HG02642 (cell line): ENCODE measurements at regions not wholly inside any gene's neighbourhood (a gene's known extent, or its start where the extent isn't known, plus 50 kb on each side); places are given as distances from the start of the nearest gene placed in this dataset.
"Not testable (repeated sequence)": the region's sequence is repeated elsewhere in the genome, so short reads cannot be mapped to it uniquely, and the experiment has no call there.

Source experiments
- ATAC-seq: cut with Tn5 transposase; IDR thresholded peaks from one replicate; pipeline ENCODE4 v1.9.1; 2021; ENCODE audit warnings: mild to moderate bottlenecking; ENCODE audit not compliant: unreplicated experiment, poor library complexity

DNA sequence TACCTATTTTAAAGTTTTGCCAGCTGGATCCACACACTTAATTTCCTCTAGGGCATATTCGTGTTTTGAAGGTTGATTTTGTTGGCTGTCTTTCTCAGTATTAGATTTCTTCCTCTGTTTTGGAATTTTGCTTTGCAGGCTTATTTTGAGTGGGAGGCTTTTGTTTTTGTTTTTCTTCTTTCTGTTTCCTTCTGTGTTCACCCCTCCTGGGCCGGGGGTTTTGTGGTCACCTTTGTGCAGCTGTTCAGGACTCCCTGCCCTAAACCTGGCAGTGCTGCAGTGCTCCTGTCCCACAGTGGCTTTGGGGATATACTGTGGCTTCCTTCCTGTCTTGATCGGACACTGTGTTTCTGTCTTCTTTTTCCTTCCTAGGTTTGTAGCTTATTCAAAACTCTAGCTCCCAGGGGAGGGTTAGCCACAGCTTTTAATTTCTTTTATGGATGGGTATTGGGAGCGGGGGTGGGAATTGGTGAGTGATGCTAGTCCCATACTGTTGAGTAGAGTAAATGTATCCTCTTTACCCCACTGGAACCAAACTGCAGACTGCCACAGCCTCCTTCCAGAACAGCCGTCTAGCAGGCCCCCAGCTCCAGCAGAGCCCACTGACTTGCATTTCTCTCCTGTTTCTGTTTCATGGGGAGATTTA lies 228.7 kb upstream of the FZD8 start:
- ATAC-seq, result no peak

DNA sequence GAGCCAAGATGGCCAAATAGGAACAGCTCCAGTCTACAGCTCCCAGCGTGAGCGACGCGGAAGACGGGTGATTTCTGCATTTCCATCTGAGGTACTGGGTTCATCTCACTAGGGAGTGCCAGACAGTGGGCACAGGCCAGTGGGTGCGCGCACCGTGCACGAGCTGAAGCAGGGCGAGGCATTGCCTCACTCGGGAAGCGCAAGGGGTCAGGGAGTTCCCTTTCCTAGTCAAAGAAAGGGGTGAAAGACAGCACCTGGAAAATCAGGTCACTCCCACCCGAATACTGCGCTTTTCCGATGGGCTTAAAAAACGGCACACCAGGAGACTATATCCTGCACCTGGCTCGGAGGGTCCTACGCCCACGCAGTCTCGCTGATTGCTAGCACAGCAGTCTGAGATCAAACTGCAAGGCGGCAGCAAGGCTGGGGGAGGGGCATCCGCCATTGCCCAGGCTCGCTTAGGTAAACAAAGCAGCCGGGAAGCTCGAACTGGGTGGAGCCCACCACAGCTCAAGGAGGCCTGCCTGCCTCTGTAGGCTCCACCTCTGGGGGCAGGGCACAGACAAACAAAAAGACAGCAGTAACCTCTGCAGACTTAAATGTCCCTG lies 216.7 kb upstream of the FZD8 start:
- ATAC-seq, result not testable (repeated sequence)

DNA sequence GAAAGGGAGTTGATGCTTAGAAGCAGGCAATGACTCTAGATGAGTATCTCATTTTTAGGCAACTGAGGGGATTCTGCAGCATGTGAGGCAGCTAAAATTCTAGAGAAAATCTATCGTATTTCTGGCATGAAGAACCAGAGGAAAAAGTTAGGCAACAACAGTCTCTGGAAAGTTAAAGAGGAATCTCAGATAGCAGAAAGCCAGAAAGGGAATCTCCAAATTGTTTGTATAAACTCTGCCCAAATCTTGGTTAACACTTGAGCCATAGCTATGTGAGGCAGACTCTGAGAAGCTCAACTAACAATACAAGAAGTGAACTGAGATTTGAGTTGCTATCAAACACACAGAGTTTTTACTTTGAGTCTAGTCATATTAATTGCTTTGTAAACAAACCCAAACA lies 215.8 kb upstream of the FZD8 start:
- ATAC-seq, result no peak

DNA sequence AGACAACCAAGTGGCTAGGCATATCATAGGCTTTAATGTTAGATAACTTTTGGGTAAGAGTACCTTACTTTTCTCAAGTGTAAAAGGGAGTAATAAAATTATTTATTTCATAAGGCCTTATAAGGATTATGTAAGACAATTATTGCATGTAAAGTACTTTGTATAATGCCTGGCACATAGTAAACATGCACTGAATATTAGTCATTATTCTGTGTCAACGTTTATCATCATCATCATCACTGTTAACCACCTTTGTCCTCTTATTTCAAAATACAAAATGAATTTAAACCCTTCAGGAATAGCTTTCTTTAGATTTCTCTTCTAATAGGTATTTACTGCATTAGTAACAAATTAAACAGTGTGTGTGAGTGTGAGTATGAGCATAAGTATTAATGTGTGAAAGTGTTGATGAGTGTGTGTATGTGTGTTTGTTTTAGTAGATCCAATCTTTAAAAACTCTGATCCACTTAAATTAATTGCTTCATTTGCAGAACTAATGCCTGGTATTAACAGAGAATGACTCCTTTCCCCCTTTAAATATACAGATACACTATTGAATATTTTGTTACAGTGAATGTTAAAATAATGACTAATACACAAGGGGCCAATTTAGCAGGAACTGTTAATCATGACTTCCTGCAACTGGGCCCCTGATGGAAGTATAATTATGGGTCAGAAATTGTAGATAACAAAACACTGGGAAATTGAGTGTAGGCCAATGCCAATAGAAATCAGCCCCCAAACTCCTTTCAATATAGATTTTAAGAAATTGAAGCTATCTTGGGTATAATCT lies 213.3 kb upstream of the FZD8 start:
- ATAC-seq, result no peak

DNA sequence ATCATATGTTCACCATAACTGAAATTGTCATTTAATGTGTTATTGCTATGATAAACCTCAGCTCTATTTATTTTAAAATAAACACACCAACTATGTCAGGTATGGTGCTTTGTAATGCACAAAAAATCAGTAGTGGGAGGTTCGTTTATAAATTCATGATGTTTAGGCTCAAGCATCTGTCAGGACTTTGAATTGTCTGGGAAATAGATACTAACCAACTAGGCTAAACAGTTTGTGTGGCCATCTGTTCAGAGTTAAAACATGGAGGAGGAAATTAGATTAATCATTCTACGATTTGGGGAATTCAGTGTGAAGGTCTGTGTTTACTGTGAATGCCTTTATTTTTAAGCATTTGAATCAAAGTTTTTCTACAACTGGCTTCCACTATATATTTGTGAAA lies 212.6 kb upstream of the FZD8 start:
- no peak for ATAC-seq

DNA sequence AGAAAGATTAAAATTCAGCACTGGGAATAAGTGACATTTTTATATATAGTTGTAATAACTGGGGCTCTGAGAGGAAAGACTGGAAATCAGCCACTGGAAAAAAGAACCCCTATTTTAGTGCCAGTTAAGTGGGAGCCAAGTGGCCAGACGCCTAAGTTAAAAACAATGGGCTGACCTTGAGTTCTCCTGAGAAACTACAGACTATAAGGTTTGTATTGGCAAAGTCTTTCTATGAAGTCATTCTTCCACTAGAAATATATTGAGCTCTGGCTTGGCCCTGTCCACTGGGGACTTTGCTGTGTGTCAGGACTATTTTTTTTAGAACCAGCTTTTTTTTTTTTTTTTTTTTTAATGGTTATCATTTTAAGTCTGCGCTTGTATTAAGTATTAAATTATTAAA lies 210.6 kb upstream of the FZD8 start:
- ATAC-seq, result no peak

DNA sequence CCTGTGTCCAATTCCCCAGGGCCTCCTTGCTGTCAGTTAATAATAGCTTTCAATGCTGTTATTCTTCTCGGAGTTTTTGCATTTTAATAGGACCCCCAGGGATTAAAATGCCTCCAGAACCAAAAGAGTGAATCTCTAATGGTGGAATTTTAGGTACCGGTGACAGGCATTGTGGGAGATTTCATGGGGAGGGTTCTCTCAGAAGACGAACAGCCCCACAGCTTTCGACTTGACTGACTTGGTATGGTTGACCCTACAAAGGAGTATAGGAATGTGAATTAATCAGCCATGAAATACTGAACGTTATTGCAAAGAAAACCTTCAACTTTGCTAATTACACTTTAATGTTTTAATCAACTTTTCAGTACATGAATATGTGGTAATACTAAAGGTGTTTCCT lies 206.3 kb upstream of the FZD8 start:
- ATAC-seq, result no peak

DNA sequence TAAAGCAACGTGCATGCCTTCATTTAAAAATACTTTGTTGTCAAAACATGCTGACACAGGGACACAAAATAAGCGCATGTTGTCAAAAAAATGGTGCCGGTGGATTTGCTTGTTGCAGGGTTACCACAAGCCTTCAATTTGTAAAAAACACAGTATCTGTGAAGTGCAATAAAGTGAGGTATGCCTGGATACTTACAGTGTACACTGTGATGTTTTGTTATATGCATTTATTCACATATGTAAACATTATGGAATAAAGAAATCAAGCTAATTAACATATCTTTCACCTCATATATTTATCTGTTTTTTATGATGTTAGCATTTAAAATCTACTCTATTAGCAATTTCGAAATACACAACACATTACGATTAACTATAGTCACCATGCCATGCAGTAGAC lies 202.6 kb upstream of the FZD8 start:
- ATAC-seq, result no peak

DNA sequence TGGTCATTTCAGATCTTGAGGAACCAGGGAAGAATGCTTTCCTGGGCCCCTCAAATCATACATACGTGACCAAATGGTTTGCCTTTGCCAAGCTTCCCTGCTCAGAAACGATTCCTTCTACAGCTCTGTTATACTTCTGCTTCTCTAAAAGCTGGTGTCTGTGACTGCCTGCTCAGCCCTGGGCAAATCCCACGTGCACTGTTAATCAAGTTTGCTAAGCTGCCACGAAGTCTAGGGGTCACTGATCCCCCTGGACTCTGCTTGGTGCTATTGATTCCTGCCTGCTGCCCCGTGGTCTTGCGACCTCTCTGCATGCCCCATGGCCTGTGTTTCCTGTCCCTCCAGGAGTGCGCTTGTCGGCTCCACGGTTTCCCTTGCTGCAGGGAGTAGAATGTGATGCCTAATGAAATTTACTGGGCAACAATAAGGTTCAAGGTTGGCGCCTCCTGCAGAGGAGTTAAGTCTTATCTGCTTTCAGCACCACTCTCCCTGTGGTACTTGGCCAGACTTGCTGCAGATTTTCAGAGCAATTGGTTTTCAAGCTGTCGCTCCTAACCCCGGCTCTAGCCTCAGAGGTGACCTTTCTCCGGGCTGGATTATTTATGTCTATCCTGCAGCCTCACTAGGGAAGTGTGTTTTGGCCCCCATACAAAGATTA lies 201.6 kb upstream of the FZD8 start:
- no peak for ATAC-seq

DNA sequence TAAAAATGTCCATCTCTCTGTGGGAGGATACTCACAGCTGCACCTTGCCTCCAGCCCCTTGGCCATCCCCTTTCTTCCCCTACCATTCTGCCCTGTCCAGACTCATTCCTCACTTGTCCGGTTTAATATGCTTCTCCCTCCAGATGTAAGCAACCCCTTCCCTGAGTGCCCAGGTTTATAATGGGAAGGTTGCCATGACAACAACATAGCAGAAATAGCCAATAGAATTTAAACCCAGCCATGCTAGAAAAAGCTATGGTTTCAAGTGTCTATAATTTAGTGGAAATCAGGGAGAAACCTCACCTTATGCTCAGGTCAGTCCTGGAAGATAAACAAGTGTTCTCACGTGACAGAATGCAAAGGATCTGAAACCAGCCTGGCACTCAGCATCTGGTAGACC lies 196.0 kb upstream of the FZD8 start:
- ATAC-seq, result no peak

DNA sequence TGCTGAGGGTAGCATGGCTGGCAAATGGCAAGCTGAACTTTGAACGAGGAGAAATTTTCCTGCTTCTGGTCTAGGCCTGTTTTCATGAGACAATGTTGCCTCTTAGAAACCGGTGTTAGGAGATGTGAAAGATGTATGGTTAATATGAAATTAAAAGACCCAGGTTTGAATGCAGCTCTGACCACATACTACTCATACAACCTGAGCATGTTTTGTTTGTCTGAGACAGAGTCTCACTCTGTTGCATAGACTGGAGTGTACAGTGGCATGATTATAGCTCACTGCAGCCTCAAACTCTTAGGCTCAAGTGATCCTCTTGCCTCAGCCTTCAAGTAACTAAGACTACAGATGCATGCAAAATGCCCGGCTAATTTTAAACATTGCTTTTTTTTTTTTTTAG lies 193.4 kb upstream of the FZD8 start:
- no peak for ATAC-seq

DNA sequence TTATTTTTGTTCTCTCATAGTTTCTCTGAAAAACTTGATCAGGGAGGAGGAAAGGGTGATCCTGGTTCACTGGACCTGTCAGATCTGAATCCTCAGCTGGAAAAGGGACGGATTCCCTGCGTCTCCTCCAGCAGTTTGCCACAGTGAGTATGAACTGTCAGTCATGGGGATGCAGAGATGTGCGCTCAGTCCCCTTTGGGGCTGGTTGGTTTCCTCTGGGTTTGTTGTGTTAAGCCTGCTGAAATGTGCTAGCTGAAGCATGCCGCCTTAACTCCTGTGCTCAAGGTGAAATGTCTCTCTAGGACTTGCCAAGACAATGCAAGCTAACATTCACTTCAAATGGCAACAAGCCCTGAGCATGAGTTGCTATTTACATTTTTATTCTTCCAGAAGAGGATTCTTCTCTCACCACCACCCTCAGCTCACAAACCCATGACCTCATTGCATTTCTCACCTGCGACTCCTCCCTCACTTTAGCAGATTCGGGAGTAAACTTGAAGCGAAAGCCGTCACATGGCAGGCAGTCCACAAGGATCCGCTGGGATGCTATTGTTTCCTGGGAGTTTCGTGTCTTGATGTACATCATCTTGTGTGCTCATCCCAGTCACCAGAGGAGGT lies 192.9 kb upstream of the FZD8 start:
- no peak for ATAC-seq

DNA sequence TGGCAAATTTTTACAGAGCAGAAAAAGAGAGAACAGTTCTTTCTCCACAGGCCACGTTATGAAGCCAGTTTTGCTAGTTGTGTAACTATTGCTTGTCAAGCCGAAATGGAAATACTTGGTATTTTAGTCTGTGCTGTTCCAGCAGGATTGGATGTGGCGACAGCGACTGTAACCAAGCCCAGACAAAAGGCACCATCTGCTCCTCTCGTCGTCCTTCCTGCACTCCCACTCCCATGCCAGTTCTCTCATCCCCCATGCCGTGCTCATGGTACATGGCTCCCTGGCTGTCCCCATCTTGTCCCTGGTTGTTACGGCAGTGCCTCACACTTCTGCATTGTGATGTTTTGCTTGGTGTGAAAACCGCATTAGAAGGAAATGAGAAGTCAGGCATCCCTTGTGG lies 185.7 kb upstream of the FZD8 start:
- ATAC-seq, result no peak

DNA sequence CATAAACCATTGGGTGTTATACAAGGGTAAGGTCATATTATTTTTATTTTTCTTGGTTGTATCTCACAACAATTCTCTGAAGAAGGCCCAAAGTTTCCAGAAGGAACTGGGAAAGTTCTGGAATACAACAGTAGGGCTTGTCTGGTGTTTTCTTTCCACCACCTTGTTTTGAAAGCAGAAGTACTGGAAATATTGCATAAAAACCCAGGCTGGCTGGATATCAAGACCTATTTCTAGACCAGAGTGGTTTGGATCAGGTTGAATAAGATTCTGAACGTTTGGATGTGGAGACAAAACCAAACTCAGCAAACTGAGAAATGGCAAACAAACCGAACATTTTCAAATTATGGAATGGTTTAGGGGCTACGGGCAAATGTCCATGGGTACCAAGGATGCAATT lies 182.6 kb upstream of the FZD8 start:
- no peak for ATAC-seq

DNA sequence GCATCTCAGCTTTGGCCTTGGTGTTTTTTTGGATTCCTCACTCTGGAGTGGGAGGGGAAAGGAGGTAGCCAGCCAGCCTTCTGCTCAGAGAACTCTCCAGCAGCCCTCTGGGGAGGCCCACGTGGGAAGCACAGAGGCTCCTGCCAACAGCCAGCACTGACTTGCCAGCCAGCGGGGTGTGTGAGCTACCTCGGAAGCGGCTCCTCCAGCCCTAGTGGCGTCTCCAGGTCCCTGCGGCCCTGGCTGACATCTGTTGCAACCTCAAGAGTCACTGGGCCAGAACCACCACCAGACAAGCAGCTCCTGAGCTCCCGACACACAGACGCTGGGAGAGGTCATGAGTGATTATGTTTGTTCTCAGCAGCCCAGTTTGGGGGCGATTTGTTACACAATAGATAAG lies 180.2 kb upstream of the FZD8 start:
- ATAC-seq, result no peak

DNA sequence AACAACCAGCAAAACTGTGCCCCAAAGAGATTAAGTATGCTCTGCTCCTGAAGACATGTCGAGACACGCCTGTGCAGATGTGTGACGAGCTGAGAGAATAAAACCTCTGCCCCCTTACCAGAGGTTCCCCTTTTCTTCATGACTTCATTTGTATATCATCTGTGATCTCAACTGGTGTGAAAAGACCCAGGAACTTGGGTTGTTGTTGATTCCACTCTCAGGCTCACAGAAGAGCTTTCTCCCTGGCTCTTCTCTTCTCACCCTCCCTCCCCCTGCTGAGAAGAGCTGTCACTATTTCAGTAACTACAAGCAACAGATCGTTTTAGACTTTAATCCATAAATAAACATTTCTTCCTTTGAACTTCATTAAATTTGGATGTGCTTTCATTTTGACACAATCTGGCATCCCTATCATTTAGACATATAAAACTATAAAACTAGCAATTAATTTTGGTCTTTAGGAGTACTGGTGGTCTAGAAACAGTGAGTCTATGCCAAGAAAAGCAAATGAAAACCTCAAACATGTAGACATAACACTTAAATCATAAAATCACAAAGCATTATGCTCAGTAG lies 179.3 kb upstream of the FZD8 start:
- ATAC-seq, result peak; percentile 69

DNA sequence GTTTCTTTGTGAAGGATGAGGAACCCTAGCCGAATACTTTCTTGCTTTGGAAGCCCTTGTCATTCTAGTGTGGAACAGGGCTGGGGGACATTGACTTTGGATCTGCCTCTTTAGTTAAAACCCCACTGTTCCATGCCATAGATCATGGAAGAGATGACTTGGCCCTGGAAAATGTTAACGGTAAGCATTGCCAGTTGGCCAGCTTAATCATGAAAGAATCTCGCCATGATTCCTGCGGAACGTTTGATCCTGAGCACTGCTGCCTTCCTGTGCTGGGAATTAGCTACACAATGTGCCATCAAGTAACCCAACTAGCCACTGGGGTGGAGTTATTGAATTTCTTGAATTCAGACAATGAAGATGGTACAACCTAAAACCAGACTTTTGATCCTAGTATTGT lies 177.6 kb upstream of the FZD8 start:
- ATAC-seq, result no peak

DNA sequence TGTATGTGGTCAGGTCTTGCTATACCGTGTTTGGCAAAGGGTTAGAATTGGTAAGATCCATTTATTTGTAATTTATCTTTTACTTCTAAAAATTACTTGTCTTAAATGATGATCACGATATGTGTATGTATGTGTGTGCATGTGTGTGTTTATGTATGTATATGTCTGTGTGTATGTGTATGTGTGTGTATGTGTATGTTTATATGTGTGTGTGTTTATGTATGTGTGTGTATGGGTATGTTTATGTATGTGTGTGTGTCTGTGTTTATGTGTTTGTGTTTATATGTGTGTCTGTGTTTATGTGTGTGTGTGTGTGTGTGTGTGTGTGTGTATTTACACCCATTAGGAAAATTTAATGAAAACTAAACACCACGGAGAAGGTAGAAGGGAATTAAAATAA lies 176.9 kb upstream of the FZD8 start:
- ATAC-seq, result no peak

DNA sequence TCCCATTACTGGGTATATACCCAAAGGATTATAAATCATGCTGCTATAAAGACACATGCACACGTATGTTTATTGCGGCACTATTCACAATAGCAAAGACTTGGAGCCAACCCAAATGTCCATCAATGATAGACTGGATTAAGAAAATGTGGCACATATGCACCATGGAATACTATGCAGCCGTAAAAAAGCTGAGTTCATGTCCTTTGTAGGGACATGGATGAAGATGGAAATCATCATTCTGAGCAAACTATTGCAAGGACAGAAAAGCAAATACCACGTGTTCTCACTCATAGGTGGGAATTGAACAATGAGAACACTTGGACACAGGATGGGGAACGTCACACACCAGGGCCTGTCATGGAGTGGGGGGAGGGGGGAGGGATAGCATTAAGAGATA lies 175.0 kb upstream of the FZD8 start:
- ATAC-seq, result not testable (repeated sequence)

DNA sequence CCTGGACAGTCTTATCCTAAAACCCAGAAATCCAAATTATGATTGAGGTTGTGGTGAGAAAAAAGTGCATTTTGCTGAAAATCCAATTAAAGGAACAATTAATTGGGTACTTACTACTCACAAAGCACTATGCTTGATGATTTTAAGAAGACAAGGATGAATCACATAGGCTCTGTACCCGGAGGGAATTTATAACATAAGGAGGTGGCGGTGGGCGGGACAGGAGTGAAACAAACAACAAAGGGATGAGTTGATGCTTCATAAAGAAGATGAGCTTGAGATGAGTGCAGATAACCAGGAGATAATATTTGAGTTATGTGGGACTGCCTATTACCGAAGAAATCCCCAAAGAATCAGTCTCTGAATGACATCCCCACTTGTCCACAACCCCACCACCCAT lies 171.1 kb upstream of the FZD8 start:
- no peak for ATAC-seq

DNA sequence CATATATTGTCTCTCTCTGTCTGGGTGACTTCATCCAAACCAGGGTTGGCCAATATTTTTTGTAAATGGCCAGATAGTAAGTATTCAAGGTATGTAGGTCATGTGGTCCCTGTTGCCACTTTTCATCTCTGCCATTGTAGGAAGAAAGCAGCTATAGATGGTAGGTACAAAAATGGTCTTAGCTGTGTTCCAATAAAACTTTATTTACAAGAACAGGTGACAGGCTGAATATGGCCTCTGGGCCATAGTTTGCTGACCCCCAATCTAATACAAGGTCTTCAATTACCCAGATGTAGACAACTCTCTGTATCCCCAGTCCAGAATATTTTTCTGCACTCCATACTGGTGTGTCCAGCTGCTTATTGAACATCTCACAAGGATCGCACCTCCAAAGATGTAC lies 166.2 kb upstream of the FZD8 start:
- no peak for ATAC-seq
